Activated naive CD4-positive, alpha-beta T cell (primary cell): ENCODE measurements at regions not wholly inside any gene's neighbourhood (a gene's known extent, or its start where the extent isn't known, plus 50 kb on each side); places are given as distances from the start of the nearest gene placed in this dataset.
"Not testable (repeated sequence)": the region's sequence is repeated elsewhere in the genome, so short reads cannot be mapped to it uniquely, and the experiment has no call there.

Experiments
- DNase-seq, 4 experiments: peaks; one replicate each; lab custom pipeline; 2025; lab: John Stamatoyannopoulos, UW

GRCh38 chr13:110809871-110810486 lies 96.5 kb downstream of the ING1 start:
- no peak for DNase-seq

DNA sequence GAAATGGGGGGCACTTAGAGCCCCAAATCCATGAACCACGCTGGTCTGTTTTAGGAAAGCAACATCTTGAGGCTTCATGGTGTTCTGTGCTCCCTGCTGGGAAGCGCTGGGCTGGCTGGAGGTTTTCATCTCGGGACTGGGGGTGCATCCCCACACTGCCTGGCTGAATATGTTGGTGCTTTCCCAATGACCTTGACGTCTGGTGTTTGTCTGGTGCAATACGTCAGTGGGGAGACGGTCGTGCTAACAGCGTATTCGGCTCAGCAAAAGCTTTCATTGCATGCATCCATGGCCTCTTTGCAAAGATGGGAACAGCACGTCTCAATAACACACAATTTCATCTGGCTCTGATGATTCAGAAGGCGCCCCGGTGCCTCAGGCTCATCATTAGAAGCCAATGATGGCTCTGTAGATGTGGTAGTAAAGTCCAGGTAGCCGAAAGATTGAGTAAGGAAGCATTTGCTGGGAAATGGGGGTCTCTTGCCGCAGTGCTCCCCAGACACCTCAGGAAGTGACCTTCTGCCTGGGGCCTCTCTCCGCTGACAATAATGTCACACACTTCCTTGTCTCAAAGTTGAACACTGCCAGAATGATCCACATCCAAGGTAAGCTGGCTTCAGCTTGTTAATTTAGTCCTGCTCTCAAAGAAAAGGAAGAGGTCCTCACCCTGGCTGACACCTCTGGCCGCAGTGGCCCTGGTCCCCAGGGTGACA lies 97.7 kb downstream of the ING1 start:
- DNase-seq: no peak

- no peak for DNase-seq
Observed at GRCh38 chr13:110811771-110812120, 98.2 kb downstream of the ING1 start.

GRCh38 chr13:110812121-110812868 lies 98.8 kb downstream of the ING1 start:
- no peak for DNase-seq

- no peak for DNase-seq
Observed at GRCh38 chr13:110812869-110813645, 99.6 kb downstream of the ING1 start.

GRCh38 chr13:110813646-110814624 lies 100.4 kb downstream of the ING1 start:
- no peak for DNase-seq

GRCh38 chr13:110815471-110816204 lies 99.2 kb downstream of the ANKRD10 start:
- DNase-seq: no peak

DNA sequence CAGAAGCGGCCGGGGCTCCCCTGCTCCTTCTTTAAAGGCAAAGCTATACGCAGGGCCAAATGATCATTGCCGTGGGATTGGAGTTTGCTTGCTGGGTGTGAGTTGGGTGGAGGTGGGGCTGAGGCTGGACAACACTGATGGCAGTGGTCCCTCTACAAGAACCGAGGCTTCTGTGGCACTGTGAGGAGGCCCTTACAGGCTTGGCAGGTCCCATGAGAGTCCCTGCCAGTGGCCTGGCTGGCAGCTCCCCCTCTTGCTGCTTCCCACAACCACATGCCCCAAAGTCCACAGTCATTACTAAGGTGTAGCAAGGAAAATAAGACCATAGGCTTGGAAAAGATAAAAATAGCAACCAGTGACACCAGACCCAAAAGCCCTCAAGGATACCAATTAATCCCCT lies 98.4 kb downstream of the ANKRD10 start:
- no peak for DNase-seq

DNA sequence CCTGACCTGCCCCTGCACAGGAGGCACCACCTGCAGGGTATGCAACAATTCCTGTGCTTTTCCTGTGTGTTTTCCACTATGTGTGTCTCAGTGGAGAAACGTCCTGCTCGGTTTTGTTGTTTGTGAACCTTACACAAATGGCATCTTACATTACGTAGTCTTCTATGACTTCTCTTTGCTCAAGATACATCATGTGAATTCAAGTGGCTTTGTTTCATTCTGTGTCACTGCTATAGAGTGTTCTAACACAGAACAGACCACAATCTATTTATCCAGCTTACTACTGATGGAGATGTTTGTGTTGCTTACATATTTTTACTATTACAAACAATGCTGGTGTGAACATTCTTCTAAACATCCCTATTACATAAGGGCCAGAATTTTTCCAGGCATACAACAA lies 97.7 kb downstream of the ANKRD10 start:
- no peak for DNase-seq

- no peak for DNase-seq
Observed at GRCh38 chr13:110818747-110819146, 96.1 kb downstream of the ANKRD10 start.

GRCh38 chr13:110819203-110820014 lies 95.5 kb downstream of the ANKRD10 start:
- DNase-seq: peak; percentile 23 to 66 (median 59)

- DNase-seq: no peak
Observed at GRCh38 chr13:110820322-110820721, 94.5 kb downstream of the ANKRD10 start.

- not testable (repeated sequence) for DNase-seq
Observed at GRCh38 chr13:110821837-110822668, 92.8 kb downstream of the ANKRD10 start.

- no peak for DNase-seq
Observed at GRCh38 chr13:110822669-110822945, 92.3 kb downstream of the ANKRD10 start.

- no peak for DNase-seq
Observed at GRCh38 chr13:110824702-110825300, 90.1 kb downstream of the ANKRD10 start.

DNA sequence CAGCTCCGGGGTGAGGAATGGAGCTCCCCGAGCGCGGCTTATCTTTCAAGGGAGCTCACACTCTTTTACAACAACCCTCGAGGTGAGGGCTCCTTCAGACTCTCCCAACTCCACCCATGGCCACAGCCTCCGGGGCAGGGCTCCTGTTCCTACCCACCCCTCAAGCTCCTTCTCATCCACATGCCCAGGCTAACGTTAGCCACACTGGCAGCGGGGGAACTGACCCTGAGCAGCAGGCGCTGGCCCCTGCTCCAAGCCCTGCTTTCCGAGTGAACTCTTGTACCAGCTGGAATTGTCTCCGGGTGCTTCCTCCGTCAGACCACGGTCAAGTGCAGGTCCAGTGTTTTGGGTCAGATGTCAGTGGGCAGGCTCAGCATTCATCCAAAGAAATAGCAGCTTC lies 89.4 kb downstream of the ANKRD10 start:
- DNase-seq: no peak

DNA sequence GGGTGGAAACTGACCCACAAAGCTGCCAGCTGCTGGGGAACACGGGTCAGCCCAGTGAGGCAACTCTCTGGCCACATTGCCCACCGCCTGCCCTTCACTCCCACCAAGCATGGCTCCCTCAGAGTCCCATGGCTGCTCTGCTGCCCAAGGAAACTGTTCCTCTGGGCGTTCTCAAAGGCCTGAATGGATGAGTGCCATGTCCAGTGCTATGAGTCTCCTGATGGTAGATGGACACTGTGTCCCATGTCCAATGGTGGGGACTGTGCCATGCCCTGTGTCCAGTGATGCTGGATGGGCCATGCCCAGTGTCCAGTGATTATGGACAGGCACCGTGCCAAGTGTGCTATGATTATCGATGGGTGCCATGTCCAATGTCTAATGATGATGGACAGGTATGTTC lies 88.8 kb downstream of the ANKRD10 start:
- no peak for DNase-seq

- DNase-seq: no peak
Observed at GRCh38 chr13:110826861-110827672, 87.8 kb downstream of the ANKRD10 start.
